ENCODE measurements at regions not wholly inside any gene's neighbourhood (a gene's known extent, or its start where the extent isn't known, plus 50 kb on each side); places are given as distances from the start of the nearest gene placed in this dataset.

DNA sequence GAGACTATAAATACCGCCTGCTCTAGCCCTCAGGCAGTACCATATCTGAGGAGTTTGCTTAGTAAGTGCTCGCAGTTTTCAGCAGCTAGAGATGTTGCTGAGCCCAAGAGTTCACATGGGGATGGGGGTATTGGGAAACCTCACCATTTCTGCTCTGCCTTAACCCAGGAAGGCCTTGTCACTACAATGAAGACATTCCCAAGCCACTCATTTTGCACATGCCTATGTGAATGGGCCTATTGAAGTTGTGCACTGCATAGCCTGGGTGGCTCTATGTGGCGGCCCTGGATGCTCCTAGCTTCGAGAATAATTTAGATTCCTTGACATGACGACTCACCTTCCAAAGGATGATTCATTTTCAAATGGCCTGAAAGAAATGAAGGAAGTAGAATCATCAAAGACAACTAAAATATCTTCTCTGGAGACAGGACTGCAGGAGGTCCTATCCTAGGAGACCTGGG, 163.4 kb downstream of the ADAMTS15 start:
- no peak overlapping the region for H3K4me3 ChIP-seq (ENCODE audit: low read length)
- TF ChIP-seq, protein P1, sequence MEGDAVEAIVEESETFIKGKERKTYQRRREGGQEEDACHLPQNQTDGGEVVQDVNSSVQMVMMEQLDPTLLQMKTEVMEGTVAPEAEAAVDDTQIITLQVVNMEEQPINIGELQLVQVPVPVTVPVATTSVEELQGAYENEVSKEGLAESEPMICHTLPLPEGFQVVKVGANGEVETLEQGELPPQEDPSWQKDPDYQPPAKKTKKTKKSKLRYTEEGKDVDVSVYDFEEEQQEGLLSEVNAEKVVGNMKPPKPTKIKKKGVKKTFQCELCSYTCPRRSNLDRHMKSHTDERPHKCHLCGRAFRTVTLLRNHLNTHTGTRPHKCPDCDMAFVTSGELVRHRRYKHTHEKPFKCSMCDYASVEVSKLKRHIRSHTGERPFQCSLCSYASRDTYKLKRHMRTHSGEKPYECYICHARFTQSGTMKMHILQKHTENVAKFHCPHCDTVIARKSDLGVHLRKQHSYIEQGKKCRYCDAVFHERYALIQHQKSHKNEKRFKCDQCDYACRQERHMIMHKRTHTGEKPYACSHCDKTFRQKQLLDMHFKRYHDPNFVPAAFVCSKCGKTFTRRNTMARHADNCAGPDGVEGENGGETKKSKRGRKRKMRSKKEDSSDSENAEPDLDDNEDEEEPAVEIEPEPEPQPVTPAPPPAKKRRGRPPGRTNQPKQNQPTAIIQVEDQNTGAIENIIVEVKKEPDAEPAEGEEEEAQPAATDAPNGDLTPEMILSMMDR (conservative IDR thresholded peaks at IDR 0.05; ENCODE audit: low read length), result no peak
- DNase-seq (ENCODE audit: low read depth), result peak; percentile 98

DNA sequence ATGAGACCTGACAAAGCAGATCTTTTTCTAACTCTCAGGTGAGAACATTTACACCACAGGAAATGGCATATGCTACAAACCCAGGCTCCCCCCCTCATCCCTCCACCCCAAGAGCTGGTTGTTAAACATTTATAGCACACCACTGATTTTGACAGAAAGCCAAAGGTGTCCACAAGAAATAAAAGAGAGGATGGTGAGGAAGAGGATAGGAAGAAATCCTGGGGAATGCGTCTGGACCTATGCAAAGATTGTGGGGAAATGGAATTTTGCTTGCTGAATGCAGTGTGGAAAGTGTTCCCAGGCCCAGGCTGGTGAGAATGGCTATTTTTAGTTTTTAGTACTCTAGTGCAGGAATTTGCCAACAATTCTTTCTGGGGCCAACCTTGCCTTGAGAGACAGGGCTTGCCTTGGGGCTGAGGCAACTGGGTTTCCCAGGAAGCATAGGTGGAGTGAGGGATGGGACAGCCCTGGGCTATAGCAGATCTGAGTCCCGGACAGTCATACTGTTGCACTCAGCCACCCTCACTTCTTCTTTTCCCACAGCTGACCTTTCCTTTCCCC, 163.9 kb downstream of the ADAMTS15 start:
- no peak overlapping the region for H3K4me3 ChIP-seq (ENCODE audit: low read length)
- DNase-seq (ENCODE audit: low read depth), result peak; percentile 94
- TF ChIP-seq, protein P1 (conservative IDR thresholded peaks at IDR 0.05; ENCODE audit: low read length), result no peak

DNA sequence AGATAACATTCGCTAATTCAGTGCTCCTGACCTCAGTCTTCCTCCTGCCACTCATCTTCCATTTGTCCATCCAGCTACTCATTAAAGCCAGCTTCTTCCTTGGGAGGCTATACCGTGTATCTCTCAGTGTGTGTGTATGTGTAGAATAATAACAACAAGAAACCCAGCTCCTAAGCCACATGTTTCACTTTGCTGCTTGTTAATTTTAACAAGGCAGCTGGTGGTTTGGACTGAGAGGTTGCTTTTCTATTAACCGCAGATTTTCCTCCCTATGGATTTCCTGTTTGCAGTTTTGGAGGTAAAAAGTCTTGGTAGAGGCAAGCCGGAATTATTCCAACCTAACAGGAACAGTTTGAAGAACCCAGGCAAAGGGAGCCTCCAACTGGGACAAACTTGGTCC, 165.0 kb downstream of the ADAMTS15 start:
- TF ChIP-seq, protein P1 (conservative IDR thresholded peaks at IDR 0.05; ENCODE audit: low read length), result no peak
- no peak overlapping the region for H3K4me3 ChIP-seq (ENCODE audit: low read length)
- no peak for DNase-seq (ENCODE audit: low read depth)

DNA sequence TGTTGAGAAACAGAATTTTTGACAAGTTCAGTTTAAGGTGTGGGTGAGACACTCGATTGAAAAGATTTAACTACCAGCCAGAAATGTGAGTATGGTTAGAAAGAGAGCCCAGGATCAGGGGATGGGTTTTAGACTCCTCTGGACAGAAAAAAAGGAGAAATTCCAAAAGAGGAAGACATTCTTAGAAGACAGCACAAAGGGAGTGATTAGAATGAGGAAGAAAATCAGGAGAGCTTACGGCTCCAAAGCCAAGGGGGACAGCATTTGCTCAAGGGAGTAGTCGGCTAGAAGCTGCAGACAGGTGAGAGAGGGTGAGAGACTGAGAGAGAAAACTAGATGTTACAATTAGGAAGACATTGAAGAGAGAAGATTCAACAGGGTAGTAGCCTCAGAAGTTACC, 166.1 kb downstream of the ADAMTS15 start:
- no peak for DNase-seq (ENCODE audit: low read depth)
- H3K4me3 ChIP-seq (ENCODE audit: low read length), result no peak overlapping the region
- TF ChIP-seq, protein P1 (conservative IDR thresholded peaks at IDR 0.05; ENCODE audit: low read length), result no peak

DNA sequence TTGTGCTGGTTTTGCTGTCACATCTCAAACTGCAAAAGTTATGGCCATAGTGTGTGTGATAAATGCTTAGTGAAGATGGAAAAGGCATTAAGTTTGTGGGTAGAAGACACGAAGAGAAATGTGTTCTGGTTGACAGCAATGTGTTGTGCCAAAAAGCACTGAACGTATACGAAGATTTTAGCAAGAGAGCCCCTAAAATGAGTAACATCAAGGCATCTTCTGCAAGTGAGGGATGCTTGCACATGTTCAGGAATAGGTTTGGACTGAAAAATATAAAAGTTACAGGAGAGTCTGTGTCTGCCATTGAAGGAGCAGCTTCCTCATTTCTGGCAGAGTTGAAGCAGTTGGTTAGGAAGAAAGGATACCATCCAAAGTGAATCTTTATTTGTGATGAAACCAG, 167.1 kb downstream of the ADAMTS15 start:
- DNase-seq (ENCODE audit: low read depth), result no peak
- TF ChIP-seq, protein P1 (conservative IDR thresholded peaks at IDR 0.05; ENCODE audit: low read length), result no peak
- no peak overlapping the region for H3K4me3 ChIP-seq (ENCODE audit: low read length)

DNA sequence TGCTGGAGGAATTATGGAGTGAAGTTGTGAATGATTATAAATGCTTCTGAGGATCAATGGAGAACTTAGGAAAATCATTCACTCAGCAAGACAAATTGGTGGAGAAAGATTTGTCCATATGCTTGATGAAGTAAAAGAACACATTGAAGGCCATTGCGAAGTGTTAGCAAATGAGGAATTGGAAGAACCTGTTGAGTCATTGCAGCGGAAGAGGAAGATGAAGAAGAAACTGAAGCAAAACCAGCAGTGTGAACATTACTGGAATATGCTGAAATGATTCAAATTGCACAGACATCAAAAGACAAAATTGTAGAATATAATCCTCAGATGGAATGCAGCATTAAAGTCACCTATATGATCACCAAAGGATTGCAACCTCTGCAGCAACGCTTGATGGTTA, 168.1 kb downstream of the ADAMTS15 start:
- no peak overlapping the region for H3K4me3 ChIP-seq (ENCODE audit: low read length)
- no peak for DNase-seq (ENCODE audit: low read depth)
- TF ChIP-seq, protein P1 (conservative IDR thresholded peaks at IDR 0.05; ENCODE audit: low read length), result no peak

DNA sequence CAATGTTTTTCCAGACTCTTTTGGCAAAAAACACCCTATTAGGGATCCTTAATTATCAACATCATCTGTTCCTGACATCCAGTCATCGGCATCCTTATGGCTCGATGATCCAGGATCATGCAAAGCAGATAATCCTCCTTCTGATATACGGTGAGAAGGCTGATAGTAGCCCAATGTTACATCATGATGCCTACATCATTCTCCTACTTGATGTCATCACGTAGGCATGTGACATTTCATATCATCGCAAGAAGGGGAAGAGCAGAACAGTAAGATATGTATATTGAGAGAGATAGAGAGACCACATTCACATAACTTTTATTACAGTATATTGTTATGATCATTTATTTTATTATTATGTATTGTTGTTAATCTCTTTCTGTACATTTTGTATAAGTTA, 168.6 kb downstream of the ADAMTS15 start:
- no peak overlapping the region for H3K4me3 ChIP-seq (ENCODE audit: low read length)
- DNase-seq (ENCODE audit: low read depth), result no peak
- TF ChIP-seq, protein P1 (conservative IDR thresholded peaks at IDR 0.05; ENCODE audit: low read length), result no peak

All from AG10803 (cell line).